Tibial nerve (tissue), 3 donors: ENCODE measurements at regions not wholly inside any gene's neighbourhood (a gene's known extent, or its start where the extent isn't known, plus 50 kb on each side); places are given as distances from the start of the nearest gene placed in this dataset.

Source experiments
- POLR2A ChIP-seq, 2 donors: fragments of 450-650 bp; IDR thresholded peaks; one replicate each; pipeline ENCODE4 v1.6.1; 2017; ENCODE audit warnings: antibody characterized with exemption in 2 of 2, mild to moderate bottlenecking in 2 of 2, moderate library complexity in 2 of 2
- TF ChIP-seq, protein P1 (sequence below), 5 experiments: fragments of 200-600 bp in 3 of 5; fragments of 450-650 bp in 2 of 5; sonication (generic) in 3 of 5; IDR thresholded peaks; one replicate each; pipeline ENCODE4 v1.5.1; 2016 to 2019; ENCODE audit warnings: antibody characterized with exemption in 5 of 5, mild to moderate bottlenecking in 3 of 5, moderate library complexity in 2 of 5

DNA sequence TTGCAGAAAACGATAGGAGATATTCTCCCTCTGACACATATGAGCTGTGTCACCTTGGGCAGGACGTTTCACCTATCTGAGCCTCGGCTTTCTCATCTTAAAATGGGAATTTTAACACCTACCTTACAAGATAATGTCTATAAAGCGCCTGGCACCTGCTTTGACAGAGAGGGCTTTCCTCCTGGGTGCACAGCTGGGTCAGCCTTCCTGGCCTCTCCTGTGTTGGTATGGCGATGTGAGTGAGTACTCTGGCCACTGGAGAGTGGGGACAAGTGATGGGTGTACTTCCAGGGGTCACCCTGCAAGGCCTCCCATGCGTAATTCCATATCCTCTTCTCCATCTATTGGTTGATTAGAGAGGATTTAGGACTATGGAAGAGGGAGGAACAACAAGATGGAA lies 113.1 kb upstream of the SMIM23 start:
- no peak for TF ChIP-seq POLR2A (IDR thresholded peaks at IDR 0.05)
- TF ChIP-seq, protein P1, sequence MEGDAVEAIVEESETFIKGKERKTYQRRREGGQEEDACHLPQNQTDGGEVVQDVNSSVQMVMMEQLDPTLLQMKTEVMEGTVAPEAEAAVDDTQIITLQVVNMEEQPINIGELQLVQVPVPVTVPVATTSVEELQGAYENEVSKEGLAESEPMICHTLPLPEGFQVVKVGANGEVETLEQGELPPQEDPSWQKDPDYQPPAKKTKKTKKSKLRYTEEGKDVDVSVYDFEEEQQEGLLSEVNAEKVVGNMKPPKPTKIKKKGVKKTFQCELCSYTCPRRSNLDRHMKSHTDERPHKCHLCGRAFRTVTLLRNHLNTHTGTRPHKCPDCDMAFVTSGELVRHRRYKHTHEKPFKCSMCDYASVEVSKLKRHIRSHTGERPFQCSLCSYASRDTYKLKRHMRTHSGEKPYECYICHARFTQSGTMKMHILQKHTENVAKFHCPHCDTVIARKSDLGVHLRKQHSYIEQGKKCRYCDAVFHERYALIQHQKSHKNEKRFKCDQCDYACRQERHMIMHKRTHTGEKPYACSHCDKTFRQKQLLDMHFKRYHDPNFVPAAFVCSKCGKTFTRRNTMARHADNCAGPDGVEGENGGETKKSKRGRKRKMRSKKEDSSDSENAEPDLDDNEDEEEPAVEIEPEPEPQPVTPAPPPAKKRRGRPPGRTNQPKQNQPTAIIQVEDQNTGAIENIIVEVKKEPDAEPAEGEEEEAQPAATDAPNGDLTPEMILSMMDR (IDR thresholded peaks at IDR 0.05): no peak
